GM12878 (cell line): ENCODE measurements at regions not wholly inside any gene's neighbourhood (a gene's known extent, or its start where the extent isn't known, plus 50 kb on each side); places are given as distances from the start of the nearest gene placed in this dataset.

Experiments used
- ATAC-seq: fragments of 200-7000 bp; cut with Tn5 transposase; 3 replicates; pipeline ENCODE4 v1.9.1; 2020; ENCODE audit warnings: mild to moderate bottlenecking, moderate library complexity
- BruUV-seq: library from RNA; stranded (reverse); fragments of 400-500 nt; replicated peaks from 2 replicates; lab custom pipeline; 2021; lab: Mats Ljungman, UMichigan
- CTCF ChIA-PET: fragments of 300-600 bp; sonication (Branson Sonifier 250); formaldehyde crosslinking; extraction: SDS; loops from one replicate; lab custom pipeline; 2021; ENCODE audit warnings: inconsistent platforms; lab: Yijun Ruan, JAX
- POLR2A ChIA-PET: fragments of 350-600 bp; formaldehyde crosslinking; extraction: SDS; loops from one replicate; lab custom pipeline; 2021; ENCODE audit warnings: inconsistent platforms; lab: Charles Lee
- RAD21 ChIA-PET: fragments of 300-600 bp; sonication (Branson Sonifier 250); formaldehyde crosslinking; loops from one replicate; lab custom pipeline; 2023; ENCODE audit warnings: antibody characterized with exemption; ENCODE audit not compliant: unreplicated experiment; lab: Charles Lee
- SMC1A ChIA-PET: fragments of 300-600 bp; sonication (Branson Sonifier 250); formaldehyde crosslinking; loops from one replicate; lab custom pipeline; 2023; ENCODE audit not compliant: unreplicated experiment, uncharacterized antibody; lab: Charles Lee
- DNase-seq: peaks from one replicate; pipeline ENCODE4 v3.0.0-alpha.2; 2011; ENCODE audit warnings: low read depth, low spot score
- FAIRE-seq: peaks from 3 replicates; lab custom pipeline; 2011; peaks lifted over from hg19 to GRCh38; lab: Jason Lieb, UNC
- H2AFZ ChIP-seq: 2 replicates; pipeline ENCODE4 v1.6.0; 2011; ENCODE audit warnings: low read depth, low read length, control low read depth; ENCODE audit not compliant: control insufficient read depth
- H3K27ac ChIP-seq: 2 replicates; pipeline ENCODE4 v1.5.1; 2011; ENCODE audit warnings: control low read depth; ENCODE audit not compliant: control insufficient read depth, insufficient read depth
- H3K27me3 ChIP-seq, 2 experiments: replicated peaks in 1 of 2; 2 replicates each; pipeline versions ENCODE4 v1.6.0 to v1.6.1; 2011; ENCODE audit warnings: low read length in 1 of 2; ENCODE audit not compliant: control insufficient read depth in 2 of 2, insufficient read depth in 2 of 2
- H3K36me3 ChIP-seq, 2 experiments: 2 replicates each; pipeline ENCODE4 v1.5.1; 2011; ENCODE audit warnings: low read length in 1 of 2; ENCODE audit not compliant: control insufficient read depth in 2 of 2, insufficient read depth in 2 of 2
- H3K4me1 ChIP-seq: 2 replicates; pipeline ENCODE4 v1.6.1; 2011; ENCODE audit warnings: mild to moderate bottlenecking, low read length, moderate library complexity, mixed read lengths; ENCODE audit not compliant: control insufficient read depth, insufficient read depth
- H3K4me2 ChIP-seq: 2 replicates; pipeline ENCODE4 v1.6.0; 2011; ENCODE audit warnings: control low read depth; ENCODE audit not compliant: control insufficient read depth, insufficient read depth
- H3K4me3 ChIP-seq: fragments of 200-600 bp; sonication (generic); 2 replicates; pipeline ENCODE4 v1.5.1; 2016
- H3K79me2 ChIP-seq: 2 replicates; pipeline ENCODE4 v1.6.0; 2011; ENCODE audit warnings: low read length; ENCODE audit not compliant: control insufficient read depth, insufficient read depth
- H3K9ac ChIP-seq: 2 replicates; pipeline ENCODE4 v1.8.0; 2011; ENCODE audit warnings: low read length, control low read depth, mixed read lengths; ENCODE audit not compliant: control insufficient read depth, insufficient read depth
- H3K9me3 ChIP-seq: replicated peaks from 3 replicates; pipeline ENCODE4 v1.5.1; 2011; ENCODE audit warnings: mild to moderate bottlenecking, low read length; ENCODE audit not compliant: control insufficient read depth, insufficient read depth
- H4K20me1 ChIP-seq: 2 replicates; pipeline ENCODE4 v1.6.0; 2011; ENCODE audit not compliant: control insufficient read depth, insufficient read depth
- CBX5 ChIP-seq: sonication (generic); IDR thresholded peaks from 2 replicates; pipeline ENCODE4 v1.6.1; 2016; ENCODE audit warnings: low read depth, moderate library complexity, mild to moderate bottlenecking, inconsistent platforms
- CREB1 ChIP-seq: IDR thresholded peaks from 2 replicates; pipeline ENCODE4 v1.6.1; 2012; ENCODE audit warnings: low read depth, mild to moderate bottlenecking, inconsistent platforms
- EGR1 ChIP-seq, 2 experiments: IDR thresholded peaks; 1 replicate in 1 of 2; 2 replicates in 1 of 2; pipeline ENCODE4 v1.6.1; 2011 to 2012; ENCODE audit warnings: low read depth in 2 of 2, low read length in 2 of 2, borderline replicate concordance in 1 of 2, mild to moderate bottlenecking in 1 of 2, moderate library complexity in 1 of 2
- FOS ChIP-seq: IDR thresholded peaks from 3 replicates; pipeline ENCODE4 v1.6.1; 2011; ENCODE audit warnings: borderline replicate concordance; ENCODE audit not compliant: insufficient read length; ENCODE audit errors: extremely low read depth
- GATAD2B ChIP-seq: fragments of 450-650 bp; conservative IDR thresholded peaks from 2 replicates; pipeline ENCODE4 v1.6.1; 2017; ENCODE audit warnings: low read depth, mild to moderate bottlenecking, moderate library complexity
- IKZF2 ChIP-seq, 2 experiments: fragments of 450-650 bp; IDR thresholded peaks; 2 replicates each; pipeline ENCODE4 v1.6.1; 2017; ENCODE audit warnings: mild to moderate bottlenecking in 2 of 2, moderate library complexity in 2 of 2
- KLF5 ChIP-seq: fragments of 450-650 bp; IDR thresholded peaks from 2 replicates; pipeline ENCODE4 v1.6.1; 2014; ENCODE audit warnings: mild to moderate bottlenecking; ENCODE audit not compliant: partially characterized antibody
- PAX8 ChIP-seq: fragments of 450-650 bp; IDR thresholded peaks from 2 replicates; pipeline ENCODE4 v1.6.1; 2017; ENCODE audit warnings: mild to moderate bottlenecking, moderate library complexity
- RB1 ChIP-seq: fragments of 450-650 bp; formaldehyde crosslinking; IDR thresholded peaks from 2 replicates; pipeline ENCODE4 v1.6.1; 2017; ENCODE audit warnings: mild to moderate bottlenecking, borderline replicate concordance
- SPI1 ChIP-seq: IDR thresholded peaks from 2 replicates; pipeline ENCODE4 v1.6.1; 2011; ENCODE audit warnings: low read depth, mild to moderate bottlenecking, low read length, moderate library complexity, borderline replicate concordance; ENCODE audit not compliant: insufficient read depth
- SRF ChIP-seq, 2 experiments: IDR thresholded peaks; 2 replicates each; pipeline ENCODE4 v1.6.1; 2011; ENCODE audit warnings: low read depth in 2 of 2, low read length in 2 of 2, mild to moderate bottlenecking in 1 of 2, moderate library complexity in 1 of 2
- SUPT20H ChIP-seq: IDR thresholded peaks from 2 replicates; pipeline ENCODE4 v1.6.1; 2011; ENCODE audit warnings: low read depth, mild to moderate bottlenecking, low read length, moderate library complexity, borderline replicate concordance; ENCODE audit not compliant: control insufficient read depth
- ZNF274 ChIP-seq: IDR thresholded peaks from one replicate; pipeline ENCODE4 v1.8.0; 2011; ENCODE audit not compliant: insufficient read length, insufficient read depth
- ZSCAN29 ChIP-seq: fragments of 450-650 bp; IDR thresholded peaks from 2 replicates; pipeline ENCODE4 v1.6.1; 2017; ENCODE audit warnings: mild to moderate bottlenecking, moderate library complexity
- WGBS: methylation state at CpG from one replicate; pipeline ENCODE4 v1.1.6; 2016; ENCODE audit warnings: low lambda C conversion rate; ENCODE audit not compliant: insufficient replicate concordance, insufficient coverage; ENCODE audit errors: missing lambda C conversion rate; 5-methylcytosine and 5-hydroxymethylcytosine counted together
- in situ Hi-C: fragments of 300-500 bp; cut with MboI; formaldehyde crosslinking; loops from 9 replicates; pipeline ENCODE4 v1.14.3; 2018; ENCODE audit warnings: mixed read lengths
- intact Hi-C: fragments of 100-400 bp; cut with micrococcal nuclease; formaldehyde crosslinking; loops from one replicate; pipeline ENCODE4 v1.14.2; 2022; ENCODE audit not compliant: unreplicated experiment
- TF ChIP-seq, protein P1 (sequence below): IDR thresholded peaks from 2 replicates; pipeline ENCODE4 v1.6.1; 2012; ENCODE audit warnings: low read depth, low read length, improper control_type of control experiment
- TF ChIP-seq, protein P2 (sequence below): IDR thresholded peaks from 2 replicates; pipeline ENCODE4 v1.6.1; 2012; ENCODE audit warnings: low read length, inconsistent platforms

DNA sequence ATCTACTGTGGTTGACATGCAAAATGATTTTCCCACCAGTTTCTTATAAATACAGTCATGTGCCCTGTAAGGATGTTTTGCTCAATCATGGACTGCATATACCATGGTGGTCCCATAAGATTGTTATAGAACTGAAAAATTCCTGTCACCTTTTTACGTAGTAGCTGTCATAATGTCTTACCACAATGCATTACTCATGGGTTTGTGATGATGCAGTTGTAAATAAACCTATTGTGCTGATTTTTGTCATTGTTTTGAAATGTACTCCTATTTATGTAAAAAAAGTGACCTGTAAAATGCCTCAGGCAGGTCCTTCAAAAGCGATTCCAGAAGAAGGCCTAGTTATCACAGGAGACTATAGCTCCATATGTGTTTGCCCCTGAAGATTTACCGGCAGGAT, 695.4 kb upstream of the KIF2B start:
- ChIA-PET CTCF (no interaction called here), SMC1A (no interaction called here), POLR2A (no interaction called here), RAD21 (no interaction called here)
- Histone ChIP-seq H3K4me3 (no peak overlapping the region), H3K9me3 (no peaks in the 10 kb centered on the region), H4K20me1 (no peaks in the 10 kb centered on the region), H3K9ac (no peak overlapping the region), H3K4me1 (no peaks in the 10 kb centered on the region), H3K27ac (no peak overlapping the region), H3K36me3 (no peaks in the 10 kb centered on the region), H3K27me3 (no peaks in the 10 kb centered on the region), H3K79me2 (no peaks in the 10 kb centered on the region), H2AFZ (no peak overlapping the region), H3K4me2 (no peak overlapping the region)
- ATAC-seq (no peak), DNase-seq (no peak), FAIRE-seq (no peak)
- TF ChIP-seq SRF (IDR thresholded peaks at IDR 0.05; ENCODE audit: low read depth in 2 of 2, low read length in 2 of 2) (no peak), CREB1 (no peak), ZNF274 (no peak), FOS (no peak), ZSCAN29 (no peak), KLF5 (no peak), SPI1 (no peak), SUPT20H (no peak), CBX5 (no peak), GATAD2B (no peak), IKZF2 (IDR thresholded peaks at IDR 0.05) (no peak), EGR1 (IDR thresholded peaks at IDR 0.05; ENCODE audit: borderline replicate concordance in 1 of 2, low read depth in 2 of 2, low read length in 2 of 2) (no peak), RB1 (no peak), PAX8 (no peak)
- TF ChIP-seq, protein P1, sequence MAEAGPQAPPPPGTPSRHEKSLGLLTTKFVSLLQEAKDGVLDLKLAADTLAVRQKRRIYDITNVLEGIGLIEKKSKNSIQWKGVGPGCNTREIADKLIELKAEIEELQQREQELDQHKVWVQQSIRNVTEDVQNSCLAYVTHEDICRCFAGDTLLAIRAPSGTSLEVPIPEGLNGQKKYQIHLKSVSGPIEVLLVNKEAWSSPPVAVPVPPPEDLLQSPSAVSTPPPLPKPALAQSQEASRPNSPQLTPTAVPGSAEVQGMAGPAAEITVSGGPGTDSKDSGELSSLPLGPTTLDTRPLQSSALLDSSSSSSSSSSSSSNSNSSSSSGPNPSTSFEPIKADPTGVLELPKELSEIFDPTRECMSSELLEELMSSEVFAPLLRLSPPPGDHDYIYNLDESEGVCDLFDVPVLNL = no peak
- TF ChIP-seq, protein P2, sequence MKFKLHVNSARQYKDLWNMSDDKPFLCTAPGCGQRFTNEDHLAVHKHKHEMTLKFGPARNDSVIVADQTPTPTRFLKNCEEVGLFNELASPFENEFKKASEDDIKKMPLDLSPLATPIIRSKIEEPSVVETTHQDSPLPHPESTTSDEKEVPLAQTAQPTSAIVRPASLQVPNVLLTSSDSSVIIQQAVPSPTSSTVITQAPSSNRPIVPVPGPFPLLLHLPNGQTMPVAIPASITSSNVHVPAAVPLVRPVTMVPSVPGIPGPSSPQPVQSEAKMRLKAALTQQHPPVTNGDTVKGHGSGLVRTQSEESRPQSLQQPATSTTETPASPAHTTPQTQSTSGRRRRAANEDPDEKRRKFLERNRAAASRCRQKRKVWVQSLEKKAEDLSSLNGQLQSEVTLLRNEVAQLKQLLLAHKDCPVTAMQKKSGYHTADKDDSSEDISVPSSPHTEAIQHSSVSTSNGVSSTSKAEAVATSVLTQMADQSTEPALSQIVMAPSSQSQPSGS = no peak
- no TSS peak for BruUV-seq
- WGBS = 12% methylated on average over 3 of the region's 3 CpGs
- intact Hi-C loops = no loop called here
- in situ Hi-C loops = no loop called here
